ENCODE measurements at regions not wholly inside any gene's neighbourhood (a gene's known extent, or its start where the extent isn't known, plus 50 kb on each side); places are given as distances from the start of the nearest gene placed in this dataset.

GRCh38 chr9:81390792-81391456, 298.4 kb downstream of the TLE1 start:
- DNase-seq (ENCODE audit: low read depth, low spot score) = peak; percentile 42

GRCh38 chr9:81389569-81389993, 299.8 kb downstream of the TLE1 start:
- DNase-seq (ENCODE audit: low read depth, low spot score) = peak; percentile 30

GRCh38 chr9:81388831-81389230, 300.5 kb downstream of the TLE1 start:
- no peak for DNase-seq (ENCODE audit: low read depth, low spot score)

- DNase-seq (ENCODE audit: low read depth, low spot score) = no peak
Measured at GRCh38 chr9:81387360-81388106, 301.8 kb downstream of the TLE1 start.

- DNase-seq (ENCODE audit: low read depth, low spot score) = peak; percentile 36
Measured at GRCh38 chr9:81384911-81385310, 304.4 kb downstream of the TLE1 start.

GRCh38 chr9:81382281-81382680, 307.1 kb downstream of the TLE1 start:
- DNase-seq (ENCODE audit: low read depth, low spot score) = no peak

GRCh38 chr9:81381694-81382093, 307.7 kb downstream of the TLE1 start:
- DNase-seq (ENCODE audit: low read depth, low spot score) = no peak

- DNase-seq (ENCODE audit: low read depth, low spot score) = no peak
Measured at GRCh38 chr9:81380504-81381359, 308.6 kb downstream of the TLE1 start.

- no peak for DNase-seq (ENCODE audit: low read depth, low spot score)
Measured at GRCh38 chr9:81379655-81380054, 309.7 kb downstream of the TLE1 start.

GRCh38 chr9:81377921-81378320, 311.4 kb downstream of the TLE1 start:
- no peak for DNase-seq (ENCODE audit: low read depth, low spot score)

- DNase-seq (ENCODE audit: low read depth, low spot score) = no peak
Measured at GRCh38 chr9:81377320-81377719, 312.0 kb downstream of the TLE1 start.

GRCh38 chr9:81375187-81376100, 313.9 kb downstream of the TLE1 start:
- DNase-seq (ENCODE audit: low read depth, low spot score) = peak; percentile 70

- peak; percentile 56 for DNase-seq (ENCODE audit: low read depth, low spot score)
Measured at GRCh38 chr9:81374459-81375186, 314.7 kb downstream of the TLE1 start.

- no peak for DNase-seq (ENCODE audit: low read depth, low spot score)
Measured at GRCh38 chr9:81373294-81373693, 316.1 kb downstream of the TLE1 start.

GRCh38 chr9:81372628-81373191, 316.6 kb downstream of the TLE1 start:
- no peak for DNase-seq (ENCODE audit: low read depth, low spot score)

- peak; percentile 49 for DNase-seq (ENCODE audit: low read depth, low spot score)
Measured at GRCh38 chr9:81371824-81372223, 317.5 kb downstream of the TLE1 start.

GRCh38 chr9:81370650-81371049, 318.7 kb downstream of the TLE1 start:
- peak; percentile 64 for DNase-seq (ENCODE audit: low read depth, low spot score)

GRCh38 chr9:81370096-81370495, 319.3 kb downstream of the TLE1 start:
- DNase-seq (ENCODE audit: low read depth, low spot score) = no peak

- no peak for DNase-seq (ENCODE audit: low read depth, low spot score)
Measured at GRCh38 chr9:81369121-81369520, 320.2 kb downstream of the TLE1 start.

- no peak for DNase-seq (ENCODE audit: low read depth, low spot score)
Measured at GRCh38 chr9:81363916-81364480, 325.3 kb downstream of the TLE1 start.
